ENCODE measurements at regions not wholly inside any gene's neighbourhood (a gene's known extent, or its start where the extent isn't known, plus 50 kb on each side); places are given as distances from the start of the nearest gene placed in this dataset.

GRCh38 chr1:222256058-222256457, 291.8 kb downstream of the HHIPL2 start:
- no peak overlapping the region for H3K4me3 Mint-ChIP-seq

More at GRCh38 chr1:222256058-222256457, 291.8 kb downstream of the HHIPL2 start:
- Mint-ChIP-seq H3K4me1 (peaks cover 8% of the 10 kb centered on the region in 2 experiments; a peak in 3 of 4 replicates), H3K27ac (no peak overlapping the region), H3K27me3 (ENCODE audit: low read depth) (no peaks in the 10 kb centered on the region), H3K9me3 (peaks cover 0 to 5% of the 10 kb centered on the region in 2 experiments; a peak in 2 of 5 replicates), H3K36me3 (ENCODE audit: insufficient read depth in 1 of 3, low read depth in 3 of 3) (no peaks in the 10 kb centered on the region; a peak in 1 of 7 replicates)
- Histone ChIP-seq H3K27ac (ENCODE audit: insufficient read length, low read depth, low read length) (no peak overlapping the region), H3K4me1 (ENCODE audit: insufficient read depth, low read length) (no peaks in the 10 kb centered on the region), H2AK5ac (ENCODE audit: insufficient read length, low read length) (no peak overlapping the region), H2AFZ (ENCODE audit: low read length) (no peak overlapping the region), H3K4me2 (ENCODE audit: insufficient read depth, insufficient read length, low read length) (no peak overlapping the region), H4K5ac (ENCODE audit: insufficient read length, low read depth, low read length) (no peak overlapping the region), H2BK20ac (ENCODE audit: low read depth, low read length, poor library complexity, severe bottlenecking) (no peak overlapping the region), H3T11ph (ENCODE audit: low read length) (no peak overlapping the region), H3K18ac (ENCODE audit: insufficient read length, low read depth, low read length) (no peak overlapping the region), H2BK12ac (ENCODE audit: insufficient read length, low read depth, low read length) (no peak overlapping the region), H3K79me1 (ENCODE audit: insufficient read depth, low read depth, low read length, poor library complexity, severe bottlenecking) (no peaks in the 10 kb centered on the region), H4K8ac (replicated peaks; ENCODE audit: insufficient read length, low read depth, low read length) (no peak overlapping the region), H3K9me3 (ENCODE audit: control insufficient read depth, low read depth, low read length) (no peaks in the 10 kb centered on the region), H4K91ac (ENCODE audit: insufficient read length, low read depth, low read length) (no peak overlapping the region), H2BK15ac (ENCODE audit: low read depth, low read length) (no peak overlapping the region), H3K79me2 (ENCODE audit: insufficient read depth, low read length) (no peaks in the 10 kb centered on the region), H2BK5ac (ENCODE audit: insufficient read length, low read length) (no peak overlapping the region), H3K27me3 (ENCODE audit: insufficient read depth, low read length) (no peaks in the 10 kb centered on the region), H3K56ac (ENCODE audit: insufficient read length, low read depth, low read length) (no peak overlapping the region), H3K14ac (ENCODE audit: insufficient read depth, low read length) (no peak overlapping the region), H3K4ac (ENCODE audit: low read depth, low read length) (no peak overlapping the region), H4K20me1 (ENCODE audit: control insufficient read depth, insufficient read depth, insufficient read length) (no peaks in the 10 kb centered on the region), H3K9ac (ENCODE audit: extremely low read depth, insufficient read length, low read length) (no peak overlapping the region), H3K23ac (ENCODE audit: insufficient read length, low read depth, low read length) (no peak overlapping the region), H2BK120ac (ENCODE audit: low read depth, low read length, poor library complexity, severe bottlenecking) (no peak overlapping the region), H3K23me2 (ENCODE audit: insufficient read length, low read depth, low read length, poor library complexity, severe bottlenecking) (no peaks in the 10 kb centered on the region)
- TF ChIP-seq, protein P1, sequence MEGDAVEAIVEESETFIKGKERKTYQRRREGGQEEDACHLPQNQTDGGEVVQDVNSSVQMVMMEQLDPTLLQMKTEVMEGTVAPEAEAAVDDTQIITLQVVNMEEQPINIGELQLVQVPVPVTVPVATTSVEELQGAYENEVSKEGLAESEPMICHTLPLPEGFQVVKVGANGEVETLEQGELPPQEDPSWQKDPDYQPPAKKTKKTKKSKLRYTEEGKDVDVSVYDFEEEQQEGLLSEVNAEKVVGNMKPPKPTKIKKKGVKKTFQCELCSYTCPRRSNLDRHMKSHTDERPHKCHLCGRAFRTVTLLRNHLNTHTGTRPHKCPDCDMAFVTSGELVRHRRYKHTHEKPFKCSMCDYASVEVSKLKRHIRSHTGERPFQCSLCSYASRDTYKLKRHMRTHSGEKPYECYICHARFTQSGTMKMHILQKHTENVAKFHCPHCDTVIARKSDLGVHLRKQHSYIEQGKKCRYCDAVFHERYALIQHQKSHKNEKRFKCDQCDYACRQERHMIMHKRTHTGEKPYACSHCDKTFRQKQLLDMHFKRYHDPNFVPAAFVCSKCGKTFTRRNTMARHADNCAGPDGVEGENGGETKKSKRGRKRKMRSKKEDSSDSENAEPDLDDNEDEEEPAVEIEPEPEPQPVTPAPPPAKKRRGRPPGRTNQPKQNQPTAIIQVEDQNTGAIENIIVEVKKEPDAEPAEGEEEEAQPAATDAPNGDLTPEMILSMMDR (conservative IDR thresholded peaks at IDR 0.05), result no peak
- WGBS (ENCODE audit: extremely low coverage, insufficient read length, low lambda C conversion rate), result no CpG with 5 or more reads among the region's 1 CpG
- DNase-seq, result no peak
